Transverse colon (tissue), 4 donors: ENCODE measurements at regions not wholly inside any gene's neighbourhood (a gene's known extent, or its start where the extent isn't known, plus 50 kb on each side); places are given as distances from the start of the nearest gene placed in this dataset.

Experiments
- POLR2AphosphoS5 ChIP-seq, 3 donors: sonication (generic); formaldehyde crosslinking; IDR thresholded peaks; one replicate each; pipeline ENCODE4 v1.6.1; 2016; ENCODE audit warnings: antibody characterized with exemption in 3 of 3
- TF ChIP-seq, protein P1 (sequence below), 5 experiments: fragments of 200-600 bp in 3 of 5; fragments of 450-650 bp in 2 of 5; sonication (generic) in 3 of 5; IDR thresholded peaks; 1 replicate in 2 of 5; 2 replicates in 3 of 5; pipeline ENCODE4 v1.5.1; 2016 to 2017; ENCODE audit warnings: antibody characterized with exemption in 5 of 5, inconsistent platforms in 3 of 5, mild to moderate bottlenecking in 2 of 5, moderate library complexity in 1 of 5

- TF ChIP-seq, protein P1, sequence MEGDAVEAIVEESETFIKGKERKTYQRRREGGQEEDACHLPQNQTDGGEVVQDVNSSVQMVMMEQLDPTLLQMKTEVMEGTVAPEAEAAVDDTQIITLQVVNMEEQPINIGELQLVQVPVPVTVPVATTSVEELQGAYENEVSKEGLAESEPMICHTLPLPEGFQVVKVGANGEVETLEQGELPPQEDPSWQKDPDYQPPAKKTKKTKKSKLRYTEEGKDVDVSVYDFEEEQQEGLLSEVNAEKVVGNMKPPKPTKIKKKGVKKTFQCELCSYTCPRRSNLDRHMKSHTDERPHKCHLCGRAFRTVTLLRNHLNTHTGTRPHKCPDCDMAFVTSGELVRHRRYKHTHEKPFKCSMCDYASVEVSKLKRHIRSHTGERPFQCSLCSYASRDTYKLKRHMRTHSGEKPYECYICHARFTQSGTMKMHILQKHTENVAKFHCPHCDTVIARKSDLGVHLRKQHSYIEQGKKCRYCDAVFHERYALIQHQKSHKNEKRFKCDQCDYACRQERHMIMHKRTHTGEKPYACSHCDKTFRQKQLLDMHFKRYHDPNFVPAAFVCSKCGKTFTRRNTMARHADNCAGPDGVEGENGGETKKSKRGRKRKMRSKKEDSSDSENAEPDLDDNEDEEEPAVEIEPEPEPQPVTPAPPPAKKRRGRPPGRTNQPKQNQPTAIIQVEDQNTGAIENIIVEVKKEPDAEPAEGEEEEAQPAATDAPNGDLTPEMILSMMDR (IDR thresholded peaks at IDR 0.05): no peak
- no peak for TF ChIP-seq POLR2AphosphoS5 (IDR thresholded peaks at IDR 0.05)
Measured at GRCh38 chr9:135015096-135015495, 72.4 kb upstream of the OLFM1 start.
